Stimulated activated naive CD4-positive, alpha-beta T cell (primary cell): ENCODE measurements at regions not wholly inside any gene's neighbourhood (a gene's known extent, or its start where the extent isn't known, plus 50 kb on each side); places are given as distances from the start of the nearest gene placed in this dataset.
"Not testable (repeated sequence)": the region's sequence is repeated elsewhere in the genome, so short reads cannot be mapped to it uniquely, and the experiment has no call there.

ENCODE experiments used
- DNase-seq, 6 experiments: peaks; one replicate each; lab custom pipeline; 2025; lab: John Stamatoyannopoulos, UW

- no peak for DNase-seq
These were observed 406.5 kb downstream of the MIAT start for GRCh38 chr22:27063841-27064240.

- DNase-seq = no peak
These were observed 407.0 kb downstream of the MIAT start for GRCh38 chr22:27064386-27064785.

GRCh38 chr22:27065279-27065678, 407.9 kb downstream of the MIAT start:
- DNase-seq = no peak

GRCh38 chr22:27066856-27067255, 409.5 kb downstream of the MIAT start:
- no peak for DNase-seq

- no peak for DNase-seq
These were observed 410.7 kb downstream of the MIAT start for GRCh38 chr22:27068121-27068520.

GRCh38 chr22:27070594-27070993, 413.2 kb downstream of the MIAT start:
- no peak for DNase-seq

- no peak for DNase-seq
These were observed 416.4 kb downstream of the MIAT start for GRCh38 chr22:27073601-27074425.

- no peak for DNase-seq
These were observed 417.8 kb downstream of the MIAT start for GRCh38 chr22:27075028-27075678.

- DNase-seq = no peak
These were observed 418.5 kb downstream of the MIAT start for GRCh38 chr22:27075891-27076290.

- not testable (repeated sequence) for DNase-seq
These were observed 420.7 kb downstream of the MIAT start for GRCh38 chr22:27078064-27078463.

- no peak for DNase-seq
These were observed 422.7 kb downstream of the MIAT start for GRCh38 chr22:27080036-27080578.

- DNase-seq = no peak
These were observed 423.5 kb downstream of the MIAT start for GRCh38 chr22:27080863-27081262.

GRCh38 chr22:27083610-27084009, 426.2 kb downstream of the MIAT start:
- no peak for DNase-seq

- DNase-seq = no peak
These were observed 426.7 kb downstream of the MIAT start for GRCh38 chr22:27084130-27084529.

- DNase-seq = no peak
These were observed 429.0 kb downstream of the MIAT start for GRCh38 chr22:27086080-27087044.

- no peak for DNase-seq
These were observed 429.7 kb downstream of the MIAT start for GRCh38 chr22:27087051-27087450.

- DNase-seq = no peak
These were observed 430.6 kb downstream of the MIAT start for GRCh38 chr22:27088026-27088425.

- DNase-seq = no peak
These were observed 431.9 kb downstream of the MIAT start for GRCh38 chr22:27089264-27089663.

GRCh38 chr22:27090611-27091011, 433.2 kb downstream of the MIAT start:
- no peak for DNase-seq

- no peak for DNase-seq
These were observed 436.0 kb downstream of the MIAT start for GRCh38 chr22:27093422-27093821.

GRCh38 chr22:27094633-27095308, 437.4 kb downstream of the MIAT start:
- DNase-seq = no peak
